GM12892 (cell line): ENCODE measurements at regions not wholly inside any gene's neighbourhood (a gene's known extent, or its start where the extent isn't known, plus 50 kb on each side); places are given as distances from the start of the nearest gene placed in this dataset.

ENCODE experiments used
- DNase-seq: peaks from one replicate; pipeline ENCODE4 v3.0.0; 2011; ENCODE audit not compliant: insufficient read length
- FAIRE-seq: peaks from 2 replicates; lab custom pipeline; 2011; peaks lifted over from hg19 to GRCh38; lab: Jason Lieb, UNC
- POLR2A ChIP-seq: IDR thresholded peaks from 2 replicates; pipeline ENCODE4 v1.6.1; 2011; ENCODE audit warnings: low read depth, low read length, control low read depth
- POLR2AphosphoS5 ChIP-seq: IDR thresholded peaks from 2 replicates; pipeline ENCODE4 v1.6.1; 2011; ENCODE audit warnings: low read depth, low read length, control low read depth
- TAF1 ChIP-seq: IDR thresholded peaks from 2 replicates; pipeline ENCODE4 v1.6.1; 2011; ENCODE audit warnings: low read depth, mild to moderate bottlenecking, control low read depth, low read length, borderline replicate concordance

DNA sequence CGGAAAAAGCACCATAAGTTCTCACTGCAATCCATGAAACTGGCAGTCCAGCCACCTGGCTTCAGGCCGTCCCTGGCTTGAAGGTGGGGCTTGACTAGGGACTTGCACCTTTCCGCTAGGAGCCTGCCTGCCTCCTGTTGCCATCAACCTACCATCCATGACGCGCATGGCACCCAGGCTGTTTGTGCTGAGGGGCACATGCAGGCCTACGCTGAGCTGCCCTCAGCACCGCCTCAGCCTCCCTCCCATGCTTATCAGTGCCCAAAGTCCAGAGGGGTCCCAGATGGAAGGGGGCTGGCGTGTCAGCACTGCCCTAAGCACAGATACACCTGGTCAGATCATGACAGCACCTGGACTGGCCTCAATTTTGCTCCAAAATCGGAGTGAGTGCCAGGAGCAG is 190.2 kb upstream of the LYPLAL1 start:
- TF ChIP-seq TAF1: no peak
- no peak for TF ChIP-seq POLR2A
- no peak for TF ChIP-seq POLR2AphosphoS5
- no peak for DNase-seq
- no peak for FAIRE-seq

GRCh38 chr1:218983848-218984247 is 189.8 kb upstream of the LYPLAL1 start:
- DNase-seq: no peak
- TF ChIP-seq POLR2AphosphoS5 (no peak), POLR2A (no peak), TAF1 (no peak)
- FAIRE-seq: no peak

DNA sequence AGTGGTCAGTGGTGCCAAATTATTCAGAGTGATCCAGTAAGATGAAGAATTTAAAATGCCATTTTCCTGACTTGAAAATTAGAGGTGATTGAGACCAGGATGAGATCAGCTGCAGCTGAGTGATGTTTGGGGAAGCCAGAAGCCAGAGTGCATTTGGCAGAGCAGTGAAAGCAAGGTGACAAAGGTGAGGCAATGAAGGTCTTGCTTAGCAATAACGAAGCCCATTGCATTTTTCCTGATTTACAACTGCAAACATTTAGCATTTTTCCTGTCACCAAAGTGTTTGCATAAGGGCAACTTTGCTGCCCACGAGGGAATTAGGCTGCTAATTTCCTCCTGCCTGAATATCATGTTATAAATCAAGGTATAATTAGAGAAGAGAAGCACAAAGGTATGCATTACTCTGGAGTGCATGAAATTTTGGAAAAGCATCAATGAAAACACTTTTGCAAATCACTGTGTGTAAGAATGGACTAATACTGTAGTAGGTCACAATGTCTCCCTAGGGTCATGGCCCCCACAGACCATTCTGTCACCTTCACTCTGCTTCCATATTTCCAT is 188.2 kb upstream of the LYPLAL1 start:
- no peak for FAIRE-seq
- DNase-seq: no peak
- no peak for TF ChIP-seq TAF1
- no peak for TF ChIP-seq POLR2AphosphoS5
- no peak for TF ChIP-seq POLR2A

DNA sequence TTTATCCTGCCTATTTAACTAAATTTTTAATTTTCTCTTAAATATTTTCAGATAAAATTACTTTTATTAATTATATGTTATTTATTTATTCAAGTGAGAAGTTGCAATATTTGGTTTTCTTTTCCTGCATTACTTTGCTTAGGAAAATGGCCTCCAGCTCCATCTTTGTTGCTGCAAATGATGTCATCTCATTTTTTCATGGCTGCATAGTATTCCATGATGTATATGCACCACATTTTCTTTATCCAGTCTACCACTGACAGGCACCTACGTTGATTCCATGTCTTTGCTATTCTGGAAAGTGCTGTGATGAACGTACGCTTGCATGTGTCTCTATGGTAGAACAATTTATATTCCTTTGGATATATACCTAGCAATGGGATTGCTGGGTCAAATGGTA is 186.9 kb upstream of the LYPLAL1 start:
- FAIRE-seq (no peak), DNase-seq (no peak)
- TF ChIP-seq POLR2AphosphoS5 (no peak), TAF1 (no peak), POLR2A (no peak)

GRCh38 chr1:218990019-218990418 is 183.7 kb upstream of the LYPLAL1 start:
- no peak for FAIRE-seq

GRCh38 chr1:218991089-218991488 is 182.6 kb upstream of the LYPLAL1 start:
- no peak for TF ChIP-seq TAF1
- TF ChIP-seq POLR2A: no peak
- TF ChIP-seq POLR2AphosphoS5: no peak
- DNase-seq (no peak), FAIRE-seq (no peak)

More at GRCh38 chr1:218990019-218990418, 183.7 kb upstream of the LYPLAL1 start:
- DNase-seq: no peak
- no peak for TF ChIP-seq POLR2A
- no peak for TF ChIP-seq POLR2AphosphoS5
- no peak for TF ChIP-seq TAF1

- FAIRE-seq (no peak), DNase-seq (no peak)
- TF ChIP-seq POLR2A (no peak), POLR2AphosphoS5 (no peak), TAF1 (no peak)
These were observed 179.1 kb upstream of the LYPLAL1 start for GRCh38 chr1:218994615-218995014.

DNA sequence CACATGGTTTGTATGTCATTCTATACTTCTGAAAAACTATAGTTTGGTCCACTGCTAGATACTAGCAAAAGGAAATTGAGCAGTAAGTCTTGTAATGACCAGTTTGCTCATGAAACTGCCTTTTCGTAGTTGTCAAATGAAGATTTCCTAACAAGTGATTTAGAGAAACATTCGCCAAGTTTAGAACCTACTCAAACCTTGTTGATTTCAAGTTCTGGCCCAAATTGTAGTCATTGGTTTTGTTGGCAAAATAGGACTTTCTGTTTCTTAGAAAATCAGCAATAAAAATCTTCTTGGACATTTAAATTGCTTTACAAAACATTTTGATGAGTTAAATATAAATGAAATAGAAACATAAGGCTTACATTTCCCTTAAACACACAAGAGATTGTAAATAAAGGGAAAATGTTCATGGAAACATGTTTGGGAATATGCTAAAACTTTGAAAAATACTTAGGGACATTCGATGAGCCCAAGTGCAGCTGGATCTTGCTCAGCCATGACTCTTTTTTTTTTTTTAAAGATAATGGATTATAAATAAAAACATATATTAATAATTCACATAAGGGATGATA is 178.5 kb upstream of the LYPLAL1 start:
- no peak for DNase-seq
- TF ChIP-seq POLR2A (no peak), POLR2AphosphoS5 (no peak), TAF1 (no peak)
- FAIRE-seq: no peak

GRCh38 chr1:218996362-218996761 is 177.3 kb upstream of the LYPLAL1 start:
- FAIRE-seq (no peak), DNase-seq (no peak)
- TF ChIP-seq POLR2A: no peak
- no peak for TF ChIP-seq POLR2AphosphoS5
- no peak for TF ChIP-seq TAF1

DNA sequence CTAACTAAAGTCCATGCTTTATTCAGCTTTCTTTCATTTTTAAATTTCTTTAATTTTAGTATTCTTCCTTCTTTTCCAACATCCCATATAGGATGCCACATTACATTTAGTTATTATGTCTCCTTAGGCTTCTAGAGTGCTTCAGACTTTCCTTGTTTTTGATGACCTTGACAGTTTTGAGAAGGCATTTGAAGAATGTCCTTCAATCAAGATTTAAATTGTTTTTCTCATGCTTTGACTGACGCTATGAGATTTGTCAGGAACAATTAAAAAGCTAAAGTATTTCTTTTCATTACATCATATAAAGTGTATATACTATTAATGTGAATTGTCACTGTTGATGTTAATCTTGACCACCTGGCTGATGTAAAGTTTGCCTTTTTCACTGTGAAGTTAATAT is 173.7 kb upstream of the LYPLAL1 start:
- FAIRE-seq: no peak
- TF ChIP-seq POLR2A: no peak
- TF ChIP-seq TAF1: no peak
- TF ChIP-seq POLR2AphosphoS5: no peak
- no peak for DNase-seq

GRCh38 chr1:219000631-219001030 is 173.0 kb upstream of the LYPLAL1 start:
- DNase-seq (no peak), FAIRE-seq (no peak)
- no peak for TF ChIP-seq POLR2AphosphoS5

DNA sequence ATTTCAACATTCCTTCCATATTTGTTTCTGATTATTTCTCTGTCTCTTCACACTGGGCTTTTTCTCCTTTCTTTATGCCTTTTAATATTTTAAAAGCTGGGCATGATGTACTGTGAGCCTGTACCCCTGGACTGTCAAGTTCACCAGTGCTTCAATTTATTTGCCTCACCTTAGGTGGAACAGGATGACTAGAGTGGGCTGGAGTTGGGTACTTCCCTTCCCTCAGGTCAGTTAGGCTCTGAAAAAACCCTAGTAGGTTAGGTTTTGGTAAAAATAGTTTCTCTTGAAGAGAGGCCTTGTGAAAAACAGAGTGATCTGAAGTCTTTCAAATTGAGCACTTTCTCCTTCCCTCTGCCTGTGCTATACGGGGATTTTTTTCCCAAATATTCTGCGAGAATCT is 163.0 kb upstream of the LYPLAL1 start:
- DNase-seq (no peak), FAIRE-seq (no peak)
- TF ChIP-seq POLR2AphosphoS5 (no peak), POLR2A (no peak)

GRCh38 chr1:219020386-219020785 is 153.3 kb upstream of the LYPLAL1 start:
- DNase-seq: no peak
- FAIRE-seq: no peak
- TF ChIP-seq POLR2A: no peak
- TF ChIP-seq POLR2AphosphoS5: no peak
- no peak for TF ChIP-seq TAF1

DNA sequence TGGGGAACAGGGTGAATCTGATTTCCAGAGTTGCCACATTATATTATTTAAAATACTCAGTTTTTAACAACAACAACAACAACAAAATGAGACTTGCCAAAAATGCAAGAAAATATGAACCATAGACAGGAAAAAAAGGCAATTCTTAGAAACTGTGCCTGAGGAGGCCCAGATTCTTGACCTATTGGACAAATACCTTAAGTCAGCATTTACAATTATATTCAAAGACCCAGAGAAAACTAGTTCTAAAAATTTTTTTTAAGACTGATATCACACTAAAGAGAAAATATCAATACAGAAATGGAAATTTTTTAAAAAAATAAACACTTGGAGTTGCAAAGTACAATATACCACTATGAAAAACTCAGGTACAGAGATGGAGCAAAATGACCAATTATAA is 152.8 kb upstream of the LYPLAL1 start:
- FAIRE-seq: no peak
- TF ChIP-seq POLR2A: no peak
- DNase-seq: no peak
